ENCODE measurements at regions not wholly inside any gene's neighbourhood (a gene's known extent, or its start where the extent isn't known, plus 50 kb on each side); places are given as distances from the start of the nearest gene placed in this dataset.

DNA sequence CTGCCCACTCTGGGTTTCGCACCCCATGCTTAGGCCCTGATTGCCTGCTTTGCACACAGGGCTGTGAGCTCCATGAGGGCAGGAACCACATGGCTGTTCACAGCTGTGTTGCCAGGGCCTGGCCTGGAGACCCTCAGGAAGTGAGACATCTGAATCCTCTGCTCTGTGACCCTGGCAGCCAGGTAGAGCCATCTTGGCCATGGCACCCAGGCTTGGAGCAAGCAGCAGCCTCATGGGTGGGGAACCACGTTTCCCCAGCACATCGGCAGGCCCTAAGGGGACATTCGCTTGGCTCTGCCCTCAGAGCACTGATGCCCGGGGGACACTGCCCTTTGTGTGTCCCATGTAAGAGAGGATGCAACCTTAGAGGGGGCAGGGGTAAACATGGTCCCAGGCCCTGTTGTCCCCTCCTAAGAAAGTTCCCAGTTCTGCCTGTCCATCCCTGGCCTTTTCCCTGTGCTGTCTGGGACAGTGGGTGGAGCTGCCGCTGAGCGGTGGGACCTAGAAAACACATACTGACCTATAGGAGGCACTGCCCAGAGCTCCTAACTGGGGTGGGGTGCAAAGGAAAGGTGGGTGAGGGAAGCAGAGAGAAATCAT, 144.1 kb upstream of the IER5L start:
- DNase-seq, result no peak

DNA sequence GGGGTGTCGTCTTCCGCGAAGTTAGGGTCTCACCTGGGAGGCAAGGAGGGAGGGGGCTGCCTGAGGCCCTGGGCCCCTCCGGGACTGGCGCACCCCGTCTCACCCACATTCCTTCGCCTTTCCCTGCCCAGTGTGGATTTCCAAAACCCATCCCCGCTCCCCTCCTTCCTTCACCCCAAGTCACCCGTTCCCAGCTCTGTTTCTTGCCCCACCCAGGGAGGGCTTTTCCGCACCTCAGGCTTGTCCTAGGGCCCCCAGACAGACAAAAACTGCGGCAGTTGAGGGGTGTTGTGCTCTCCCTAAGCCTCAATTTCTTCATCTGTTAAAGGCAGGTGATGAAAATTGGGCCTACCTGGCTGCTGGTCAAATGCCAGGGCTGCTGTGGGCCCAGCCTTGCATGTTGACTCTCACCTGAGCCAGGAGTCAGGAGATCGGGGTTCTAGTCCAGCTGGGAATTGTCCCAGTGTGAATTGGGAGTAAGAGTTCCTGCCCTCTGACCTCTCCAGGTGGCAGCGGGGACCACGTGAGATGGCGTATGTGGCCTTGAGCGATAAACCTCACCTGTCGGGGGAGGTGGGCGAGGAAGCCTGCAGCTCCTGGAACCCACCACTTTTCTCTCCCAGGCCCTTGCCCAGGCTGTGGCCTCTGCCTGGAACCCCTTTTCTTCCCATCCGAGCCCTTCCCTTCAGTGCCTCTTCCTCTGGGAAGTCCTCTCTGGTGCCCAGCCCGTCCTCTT, 143.4 kb upstream of the IER5L start:
- DNase-seq, result no peak

DNA sequence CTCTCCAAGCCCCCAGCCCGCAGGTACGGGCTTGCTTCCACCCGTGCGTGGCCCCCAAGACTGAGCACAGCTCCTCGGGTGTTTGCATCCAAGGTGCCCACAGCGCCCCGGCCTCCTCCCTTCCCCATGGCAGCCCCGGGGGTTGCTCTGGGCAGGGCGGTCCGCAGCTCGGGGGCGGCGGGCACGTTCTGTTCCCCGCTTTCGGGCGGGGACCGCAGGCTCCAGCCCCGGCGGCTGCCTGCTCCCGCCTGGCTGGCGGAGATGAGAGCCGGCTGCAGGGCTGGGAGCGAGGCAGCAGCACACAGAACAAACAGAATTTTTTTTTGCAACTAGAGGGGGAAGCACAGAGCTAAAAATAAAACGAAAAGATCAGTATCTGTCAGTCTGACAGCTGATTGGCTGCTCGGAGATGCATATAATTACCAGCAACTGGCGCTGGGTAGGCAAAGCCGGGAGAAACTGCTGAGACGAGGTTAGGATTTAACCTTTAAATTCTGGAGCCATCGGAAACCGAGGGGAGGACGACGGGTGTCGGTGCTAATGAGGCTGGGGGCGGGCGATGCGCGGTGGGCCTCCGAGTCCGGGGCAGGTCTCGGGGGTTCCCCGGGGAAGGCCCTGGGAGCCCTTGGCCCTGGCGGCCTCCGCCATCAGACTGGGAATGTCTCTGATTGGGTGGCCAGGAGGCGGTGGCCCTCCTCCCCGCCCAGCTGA, 142.7 kb upstream of the IER5L start:
- DNase-seq, result peak; percentile 60

DNA sequence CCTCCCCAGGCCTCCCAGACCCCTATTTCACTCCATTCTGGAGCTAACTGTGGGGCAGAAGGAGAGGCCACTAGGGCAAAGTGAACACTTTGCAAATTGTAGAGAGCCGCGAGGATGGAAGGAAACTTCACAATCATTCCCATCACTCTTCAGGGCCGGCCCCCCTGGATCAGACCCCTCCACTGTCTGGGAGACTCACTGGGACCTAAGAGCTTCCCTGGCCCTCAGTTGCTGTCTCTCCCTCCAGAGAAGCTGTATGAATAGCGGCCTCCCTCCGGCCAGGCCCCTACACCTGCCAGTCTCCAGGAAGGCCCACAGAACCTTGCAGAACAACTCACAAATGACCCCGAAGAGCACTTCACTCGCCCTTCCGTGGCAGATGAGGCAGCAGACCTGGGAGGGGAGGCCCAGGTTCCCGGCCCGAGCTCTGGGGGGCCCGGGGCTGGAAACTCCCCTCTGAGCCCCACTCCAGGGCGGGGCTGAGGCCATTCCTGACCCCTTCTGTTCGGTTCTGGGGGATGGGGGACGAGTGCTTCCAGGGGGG, 141.9 kb upstream of the IER5L start:
- DNase-seq, result no peak

DNA sequence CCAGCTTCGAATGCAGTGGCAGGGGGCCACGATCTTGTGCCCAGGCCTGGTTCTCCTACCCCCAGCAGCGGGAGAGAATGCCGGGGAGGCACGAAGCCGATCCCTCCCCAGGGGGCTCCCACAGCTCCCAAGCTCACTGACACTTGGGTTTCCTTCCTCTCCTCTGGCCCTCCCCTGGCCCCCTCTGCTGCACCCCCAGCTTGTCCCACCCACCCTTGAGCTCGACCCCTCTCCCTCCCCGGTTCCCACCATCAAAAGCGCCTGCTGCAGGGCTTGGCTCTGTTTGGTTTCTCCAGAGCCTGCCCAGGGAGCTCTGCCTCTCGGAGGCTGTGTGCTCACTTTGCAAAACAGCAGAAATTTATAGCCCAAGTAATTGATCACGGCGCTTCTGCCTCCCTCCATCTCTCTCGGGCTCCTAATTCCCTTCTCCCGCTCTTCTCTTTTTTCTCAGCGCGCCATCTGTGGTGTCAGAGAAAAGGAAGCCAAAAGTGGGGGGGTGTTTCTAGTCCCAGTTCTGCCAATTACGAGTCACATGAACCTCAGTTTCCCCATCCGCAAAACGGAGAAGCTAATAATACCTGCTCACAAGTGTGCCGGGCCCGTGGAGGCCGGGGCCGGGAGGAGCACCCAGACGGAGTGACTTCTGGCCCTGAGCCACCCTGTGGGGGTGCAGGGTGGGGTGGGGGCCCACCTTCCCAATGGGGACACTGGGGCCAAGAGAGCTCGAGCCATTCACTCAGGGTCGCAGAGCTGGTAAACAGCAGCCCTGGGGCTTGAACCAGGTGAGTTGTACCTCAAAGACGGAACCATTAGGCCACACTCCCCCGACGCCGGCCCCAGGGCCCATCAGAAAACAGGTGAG, 141.2 kb upstream of the IER5L start:
- DNase-seq, result no peak

DNA sequence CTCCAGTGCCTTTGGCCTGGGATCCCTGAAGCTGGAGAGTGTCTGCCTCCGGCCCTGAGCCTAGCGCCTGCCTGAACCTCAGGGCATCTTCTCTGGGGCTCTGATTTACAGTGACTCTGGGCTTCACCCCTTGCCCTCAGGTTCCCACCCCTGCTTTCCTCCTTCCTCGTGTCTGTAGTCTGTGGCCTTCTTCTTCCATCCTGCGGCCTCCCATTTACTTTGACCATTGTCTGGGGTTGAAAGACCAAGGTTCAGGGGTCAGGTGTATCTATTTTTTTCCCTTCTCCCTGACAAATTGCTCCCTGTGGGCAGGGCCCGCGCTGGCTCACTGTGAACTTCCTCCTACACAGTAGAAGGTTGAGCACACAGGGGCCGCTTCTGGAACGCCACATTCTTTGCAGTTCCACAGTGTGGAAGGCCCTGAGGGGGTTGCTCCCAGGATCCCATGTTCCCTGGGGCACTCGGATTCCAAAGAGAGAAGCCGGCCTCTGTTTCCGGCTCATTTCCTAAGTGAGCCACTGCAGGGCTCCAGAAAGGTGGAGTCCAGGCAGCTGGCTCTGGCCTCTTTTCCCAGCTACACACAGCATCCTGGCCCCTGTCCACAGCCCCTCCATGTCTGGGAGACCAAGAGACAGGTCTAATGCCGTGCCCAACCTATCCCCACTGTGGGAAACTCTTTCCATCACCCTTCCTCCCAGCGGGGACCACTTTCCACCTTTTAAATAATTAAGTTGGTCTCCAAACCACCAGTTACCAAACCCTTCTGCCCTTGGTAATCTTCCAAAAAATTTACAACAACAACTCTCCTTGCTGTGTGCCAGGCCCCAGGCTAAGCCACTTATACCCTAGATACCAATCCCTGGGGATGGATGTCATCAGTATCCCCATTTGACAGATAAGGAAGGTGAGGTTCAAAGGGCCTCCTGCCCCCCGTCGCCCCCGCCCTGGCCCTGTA, 140.3 kb upstream of the IER5L start:
- no peak for DNase-seq

DNA sequence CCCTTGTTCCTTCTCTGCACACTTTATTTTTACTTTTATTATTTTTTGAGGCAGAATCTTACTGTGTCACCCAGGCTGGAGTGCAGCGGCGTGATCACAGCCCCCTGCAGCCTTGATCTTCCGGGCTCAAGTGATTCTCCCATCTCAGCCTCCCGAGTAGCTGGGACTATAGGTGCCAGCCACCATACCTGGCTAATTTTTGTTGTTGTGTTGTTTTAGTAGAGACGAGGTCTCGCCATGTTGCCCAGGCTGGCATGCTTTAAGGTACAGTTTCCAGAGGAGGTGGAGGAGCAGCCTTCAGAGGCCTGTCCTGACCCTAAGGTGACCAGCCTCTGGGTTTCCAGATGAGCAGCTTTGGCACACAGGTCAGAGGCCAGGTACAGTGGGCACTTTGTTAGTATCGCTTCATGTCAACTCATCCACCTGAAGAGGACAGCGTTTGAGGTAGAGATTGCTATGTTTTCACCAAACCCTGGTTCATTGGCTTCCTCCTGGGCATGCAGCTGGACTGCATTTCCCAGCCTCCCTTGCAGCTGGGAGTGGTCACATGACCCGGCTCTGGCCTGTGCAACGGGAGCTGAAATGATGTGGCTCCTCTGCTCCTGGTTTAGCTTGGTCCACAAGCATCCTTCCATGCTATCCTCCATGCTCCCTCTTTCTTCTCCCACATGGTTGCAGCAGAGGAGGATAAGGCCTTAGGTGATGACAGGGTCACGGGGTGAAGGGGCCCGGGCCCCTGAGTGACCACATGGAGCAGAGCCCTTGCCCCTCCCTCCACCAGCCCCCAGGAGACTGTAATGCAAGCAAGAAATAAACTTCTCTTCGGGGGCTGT, 139.3 kb upstream of the IER5L start:
- DNase-seq, result no peak

DNA sequence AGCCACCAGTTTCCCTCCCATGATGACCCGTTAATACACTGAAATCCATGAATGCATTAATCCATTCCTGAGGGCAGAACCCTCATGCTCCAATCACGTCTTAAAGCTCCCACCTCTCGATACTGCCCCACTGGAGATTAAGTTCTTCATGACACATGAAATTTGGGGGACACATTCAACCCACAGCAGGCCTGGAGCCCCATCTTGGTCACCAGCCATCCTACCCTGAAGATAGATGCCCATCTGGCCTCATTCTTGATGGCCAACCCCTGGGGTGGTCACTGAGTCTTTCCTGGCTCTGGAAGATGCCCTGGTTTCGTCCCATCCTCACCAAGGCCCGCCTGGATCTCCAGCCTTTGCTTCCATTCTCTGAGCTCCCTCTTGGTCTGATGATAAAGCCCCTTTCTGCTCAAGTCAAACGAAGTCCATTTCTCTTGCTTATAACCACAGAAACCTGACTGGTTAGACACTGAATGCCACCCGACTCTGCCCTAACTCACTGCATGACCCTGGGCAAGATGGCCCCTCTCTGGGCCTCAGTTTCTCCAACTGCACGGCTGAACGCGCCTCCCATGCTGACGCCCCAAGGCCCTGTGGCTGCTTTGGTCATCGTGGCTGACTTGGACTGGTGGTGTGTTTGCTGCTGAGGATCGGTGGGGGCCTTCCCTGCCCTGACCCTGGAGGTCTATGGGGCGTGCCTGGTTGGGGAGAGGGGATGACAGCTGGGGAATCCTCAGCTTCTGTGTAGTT, 138.4 kb upstream of the IER5L start:
- no peak for DNase-seq

DNA sequence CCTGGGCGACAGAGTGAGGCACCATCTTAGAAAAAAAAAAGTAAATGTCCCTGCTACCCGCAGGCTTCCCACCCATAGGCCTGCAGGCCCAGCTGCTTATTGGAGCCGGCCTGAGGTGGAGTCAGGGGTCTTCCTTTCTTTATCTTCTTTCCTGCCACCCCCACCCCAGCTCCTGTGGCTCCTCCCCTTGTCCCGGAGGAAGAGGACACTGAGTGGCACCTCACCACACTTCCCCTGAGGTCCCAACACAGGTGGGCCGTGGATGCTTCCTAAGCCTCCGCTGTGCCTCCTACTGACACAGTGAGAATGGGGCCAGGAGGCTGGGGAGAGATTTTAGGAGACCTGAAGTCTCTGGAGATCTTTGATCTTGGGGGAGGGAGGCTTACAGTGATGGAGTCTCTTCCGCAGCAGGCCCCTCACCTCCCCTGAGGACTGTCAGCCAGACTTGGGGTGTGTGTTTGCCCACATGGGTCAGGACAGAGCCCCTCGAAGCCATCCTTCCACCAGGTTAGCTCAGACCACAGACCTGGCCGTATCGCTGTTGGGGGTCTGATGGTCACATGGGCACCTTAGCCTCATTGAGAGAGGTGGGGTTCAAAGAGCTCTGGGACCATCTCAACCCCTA, 135.4 kb upstream of the IER5L start:
- no peak for DNase-seq

DNA sequence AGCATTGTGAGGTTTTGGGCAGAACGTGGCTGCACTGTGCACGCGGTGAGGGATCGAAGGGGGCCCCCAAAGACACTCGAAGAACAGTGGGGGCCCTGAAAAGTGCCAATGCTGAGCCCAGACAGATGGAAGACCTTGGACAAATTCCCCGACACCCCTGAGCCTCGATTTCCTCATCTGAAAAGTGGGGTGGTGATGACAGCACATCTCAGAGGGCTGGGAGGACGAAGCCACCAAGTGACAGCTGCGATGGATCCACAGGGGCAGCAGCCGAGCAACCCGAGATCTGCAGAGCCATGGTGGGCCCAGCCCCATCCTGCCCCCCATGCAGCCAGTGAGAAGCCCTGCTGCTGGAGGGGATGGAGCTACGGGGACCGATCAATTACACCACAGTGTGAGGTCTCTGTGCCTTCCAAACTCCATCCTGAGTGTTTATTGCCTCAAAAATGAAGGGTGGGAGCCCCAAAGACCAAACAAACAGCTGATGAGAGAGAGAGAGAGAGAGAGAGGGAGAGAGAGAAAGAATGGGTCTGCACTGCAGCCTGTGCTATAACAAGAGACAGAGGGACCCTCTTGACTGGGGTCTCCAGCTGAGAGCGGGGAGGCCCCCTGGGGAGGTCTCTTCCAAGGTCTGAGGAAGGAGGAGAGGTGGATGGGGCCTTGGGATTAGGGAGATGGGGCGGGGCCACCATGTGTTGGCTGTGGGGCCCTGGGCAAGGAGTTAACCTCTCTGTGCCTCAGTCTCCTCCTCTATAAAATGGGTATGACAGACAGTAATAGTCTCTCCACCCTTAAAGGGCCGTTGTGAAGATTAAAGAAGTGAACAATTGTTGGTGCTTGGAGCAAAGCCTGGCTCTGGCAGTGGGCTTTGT, 134.4 kb upstream of the IER5L start:
- no peak for DNase-seq

DNA sequence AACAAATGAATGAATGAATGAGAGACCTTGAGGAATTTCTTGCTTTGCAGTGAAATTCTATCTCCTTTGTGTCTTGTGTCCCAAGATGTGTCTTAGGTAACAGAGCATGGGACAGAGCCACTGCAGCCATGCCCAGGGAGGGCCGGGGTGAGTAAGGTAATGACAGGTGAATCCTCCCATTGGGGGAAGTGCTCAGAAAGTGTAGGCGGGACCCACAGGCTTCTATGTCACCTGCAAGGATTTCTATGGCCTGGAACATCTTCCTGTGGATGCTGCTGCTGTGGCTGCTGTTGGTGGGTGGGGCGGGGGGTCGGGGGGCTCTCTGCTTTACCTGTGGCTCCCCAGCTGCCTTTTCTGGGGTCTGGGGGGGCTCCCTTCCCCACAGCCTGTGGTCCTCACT, 133.6 kb upstream of the IER5L start:
- no peak for DNase-seq

DNA sequence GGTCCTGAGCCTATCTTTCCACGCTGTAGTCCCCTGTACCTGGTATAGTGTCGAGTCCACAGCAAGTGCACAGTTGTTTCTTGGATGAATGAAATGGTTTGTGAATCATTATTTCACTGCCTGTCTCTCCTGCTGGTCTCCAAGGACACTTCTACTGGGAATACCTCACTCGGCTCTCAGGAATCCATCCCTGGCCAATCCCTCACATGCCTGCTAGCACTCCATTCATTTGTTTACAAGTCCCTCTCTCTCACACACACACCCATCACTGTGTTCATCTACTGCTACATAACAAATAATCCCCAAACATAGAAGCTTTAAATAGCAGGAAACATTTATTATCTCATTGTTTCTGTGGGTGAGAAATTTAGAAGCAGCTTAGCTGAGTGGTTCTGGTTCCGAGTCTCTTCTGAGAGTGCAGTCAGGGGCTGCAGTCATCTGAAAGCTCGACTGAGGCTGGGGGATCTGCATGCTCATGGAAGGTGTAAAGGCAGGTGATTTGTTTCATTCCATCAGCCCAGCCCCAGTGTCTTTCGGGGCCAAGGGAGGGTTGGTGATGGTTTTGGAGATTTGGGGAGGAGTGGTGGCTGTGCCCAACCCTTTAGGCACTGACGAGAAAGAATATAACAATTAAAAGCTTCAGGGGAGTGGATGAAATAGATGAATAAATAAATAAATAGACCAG, 132.7 kb upstream of the IER5L start:
- DNase-seq, result no peak

DNA sequence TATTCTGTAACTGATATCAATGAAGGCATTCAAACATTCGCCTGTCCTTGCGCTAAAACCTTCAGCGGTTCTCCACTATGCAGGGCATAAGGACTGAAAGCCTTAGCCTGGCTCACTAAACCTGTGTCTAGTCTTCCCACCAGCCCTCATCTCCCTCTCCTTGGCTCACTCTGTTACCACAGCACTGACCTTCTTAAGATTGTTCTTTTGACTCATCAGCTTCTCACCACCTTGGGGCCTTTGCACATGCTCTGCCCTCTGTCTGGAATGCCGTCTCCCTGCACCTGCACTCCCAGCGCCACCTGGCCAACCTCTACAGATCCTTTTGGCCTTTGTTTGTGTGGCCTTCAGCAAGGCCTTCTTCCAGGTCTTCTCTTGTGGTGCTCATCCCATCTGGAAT, 131.8 kb upstream of the IER5L start:
- no peak for DNase-seq

DNA sequence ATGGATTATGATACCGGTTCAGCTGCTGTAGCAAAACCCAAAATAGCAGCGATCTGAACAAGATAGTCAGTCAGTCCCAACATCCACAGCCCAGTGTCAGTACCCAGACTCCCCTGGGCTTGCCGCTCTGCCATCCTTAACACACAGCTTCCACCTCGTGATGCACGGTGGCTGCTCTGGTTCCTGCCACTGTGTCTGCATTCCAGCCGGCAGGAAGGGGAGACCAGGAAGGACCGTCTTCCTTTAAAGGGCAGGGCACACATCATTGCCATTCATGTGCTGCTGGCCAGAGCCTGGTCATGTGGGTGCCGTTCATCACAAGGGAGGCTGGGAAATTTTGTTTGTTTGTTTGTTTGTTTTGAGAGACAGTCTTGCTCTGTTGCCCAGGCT, 131.0 kb upstream of the IER5L start:
- DNase-seq, result no peak

DNA sequence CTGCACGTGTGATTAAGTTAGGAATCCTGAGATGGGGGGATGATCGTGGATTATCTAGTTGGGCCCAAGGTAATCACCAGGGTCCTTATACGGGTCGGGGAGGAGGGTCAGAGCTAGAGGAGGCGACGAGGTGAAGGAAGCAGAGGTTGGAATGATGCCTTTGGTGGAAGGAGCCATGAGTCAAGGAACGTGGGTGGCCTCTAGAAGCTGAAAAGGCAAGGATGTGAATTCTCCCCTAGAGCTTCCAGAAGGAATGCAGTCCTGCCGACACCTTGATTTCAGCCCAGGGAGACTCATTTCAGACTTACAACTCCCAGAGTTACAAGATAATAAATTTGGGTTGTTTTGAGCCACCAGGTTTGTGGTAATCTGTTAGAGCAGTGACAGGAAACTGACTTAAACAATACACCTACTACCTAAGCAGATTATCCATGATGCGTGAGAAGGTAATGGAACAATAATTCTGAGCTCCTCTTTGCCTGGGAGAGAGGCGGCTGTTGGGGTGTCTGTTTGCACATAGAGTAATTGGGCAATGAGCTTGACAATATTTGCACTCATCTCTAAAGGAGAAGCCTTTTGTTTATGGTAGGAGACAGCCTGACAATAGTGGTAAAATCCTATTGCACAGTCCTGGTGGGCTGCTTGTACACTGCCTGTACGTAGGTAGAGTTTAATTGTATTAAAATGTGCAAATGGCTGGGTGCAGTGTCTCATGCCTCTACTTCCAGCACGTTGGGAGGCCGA, 129.3 kb upstream of the IER5L start:
- no peak for DNase-seq

DNA sequence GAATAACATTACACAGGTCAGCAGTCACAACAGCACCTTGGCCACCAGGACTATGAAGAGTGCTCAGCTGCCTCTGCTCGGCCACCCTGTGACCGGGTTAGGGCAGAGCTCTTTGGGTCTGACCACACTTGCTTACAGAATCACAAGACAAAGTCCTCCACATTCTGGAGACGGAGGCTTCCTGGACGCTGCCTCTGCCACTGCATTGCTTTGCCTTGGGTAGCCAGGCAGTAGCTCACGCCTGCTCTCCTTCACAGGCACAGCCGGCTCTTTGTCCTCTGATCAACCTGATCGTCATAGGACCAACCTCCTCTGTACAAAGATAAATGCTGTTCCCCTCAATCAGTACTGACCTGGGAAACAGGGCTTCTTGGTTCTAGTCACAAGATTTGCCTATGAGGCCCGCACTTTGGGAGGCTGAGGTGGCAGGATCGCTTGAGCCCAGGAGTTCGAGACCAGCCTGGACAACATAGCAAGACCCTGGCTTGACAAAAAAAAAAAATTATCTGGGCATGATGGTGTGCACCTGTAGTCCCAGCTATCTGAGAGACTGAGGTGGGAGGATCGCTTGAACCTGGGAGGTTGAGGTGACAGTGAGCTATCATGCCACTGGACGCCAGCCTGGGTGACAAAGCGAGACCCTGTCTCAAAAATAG, 128.4 kb upstream of the IER5L start:
- no peak for DNase-seq

DNA sequence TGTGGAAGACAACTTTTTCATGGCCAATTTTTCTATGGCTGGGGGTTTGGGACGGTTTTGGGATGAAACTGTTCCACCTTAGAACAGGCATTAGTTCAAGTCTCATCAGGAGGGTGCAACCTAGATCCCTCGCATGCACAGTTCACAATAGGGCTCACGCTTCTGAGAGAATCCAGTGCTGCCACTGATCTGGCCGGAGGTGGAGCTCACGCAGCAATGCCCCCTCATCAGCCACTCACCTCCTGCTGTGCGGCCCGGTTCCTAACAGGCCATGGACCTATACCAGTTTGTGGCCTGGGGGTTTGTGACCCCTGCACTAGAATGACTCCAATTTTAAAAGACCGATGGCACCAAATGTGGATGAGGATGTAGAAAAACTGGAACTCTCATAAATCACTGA, 127.2 kb upstream of the IER5L start:
- no peak for DNase-seq
